Epithelial cell of proximal tubule (primary cell): ENCODE measurements at regions not wholly inside any gene's neighbourhood (a gene's known extent, or its start where the extent isn't known, plus 50 kb on each side); places are given as distances from the start of the nearest gene placed in this dataset.

Experiments used
- DNase-seq: peaks from one replicate; pipeline ENCODE4 v3.0.0-alpha.2; 2011; ENCODE audit warnings: low read depth
- H3K4me3 ChIP-seq: 2 replicates; pipeline ENCODE4 v1.5.1; 2011; ENCODE audit warnings: low read depth, mild to moderate bottlenecking, low read length
- CTCF ChIP-seq: conservative IDR thresholded peaks from 2 replicates; pipeline ENCODE4 v1.5.1; 2012; ENCODE audit warnings: low read depth, mild to moderate bottlenecking, low read length

GRCh38 chr18:39834636-39835035 lies 2120.4 kb upstream of the PIK3C3 start:
- H3K4me3 ChIP-seq = no peak overlapping the region
- TF ChIP-seq CTCF = no peak
- DNase-seq = no peak

GRCh38 chr18:39825485-39826150 lies 2129.4 kb upstream of the PIK3C3 start:
- no peak for DNase-seq
- no peak overlapping the region for H3K4me3 ChIP-seq
- no peak for TF ChIP-seq CTCF

GRCh38 chr18:39806525-39806924 lies 2148.5 kb upstream of the PIK3C3 start:
- no peak overlapping the region for H3K4me3 ChIP-seq
- no peak for TF ChIP-seq CTCF
- no peak for DNase-seq

- no peak for DNase-seq
- TF ChIP-seq CTCF = no peak
- H3K4me3 ChIP-seq = no peak overlapping the region
Observed at GRCh38 chr18:39805218-39805617, 2149.8 kb upstream of the PIK3C3 start.

- H3K4me3 ChIP-seq = no peak overlapping the region
- DNase-seq = no peak
- no peak for TF ChIP-seq CTCF
Observed at GRCh38 chr18:39802648-39803229, 2152.3 kb upstream of the PIK3C3 start.

- TF ChIP-seq CTCF = no peak
- no peak for DNase-seq
Observed at GRCh38 chr18:39801848-39802247, 2153.2 kb upstream of the PIK3C3 start.

GRCh38 chr18:39801010-39801409 lies 2154.0 kb upstream of the PIK3C3 start:
- TF ChIP-seq CTCF = no peak

More at GRCh38 chr18:39801848-39802247, 2153.2 kb upstream of the PIK3C3 start:
- no peak overlapping the region for H3K4me3 ChIP-seq

More at GRCh38 chr18:39801010-39801409, 2154.0 kb upstream of the PIK3C3 start:
- no peak overlapping the region for H3K4me3 ChIP-seq
- DNase-seq = no peak
